CD4-positive, CD25-positive, alpha-beta regulatory T cell (primary cell): ENCODE measurements at regions not wholly inside any gene's neighbourhood (a gene's known extent, or its start where the extent isn't known, plus 50 kb on each side); places are given as distances from the start of the nearest gene placed in this dataset.

Source experiments
- ATAC-seq, 2 donors: fragments of 150-1000 bp; cut with Tn5 transposase; one replicate each; pipeline ENCODE4 v1.10.0; 2021; ENCODE audit warnings: low read depth in 2 of 2, moderate number of reproducible peaks in 2 of 2, moderate library complexity in 1 of 2
- DNase-seq, 3 donors: peaks; one replicate each; pipeline versions ENCODE4 v3.0.0 to v3.0.0-alpha.2; 2012 to 2022; ENCODE audit warnings: mixed read lengths in 1 of 3
- H3K27ac ChIP-seq: one replicate; pipeline ENCODE4 v1.7.0; 2013; ENCODE audit warnings: mild to moderate bottlenecking, low read length; ENCODE audit not compliant: insufficient read depth, poor library complexity, severe bottlenecking
- H3K27me3 ChIP-seq: one replicate; pipeline ENCODE4 v1.7.0; 2013; ENCODE audit warnings: low read length; ENCODE audit not compliant: control insufficient read depth, insufficient read depth
- H3K36me3 ChIP-seq: one replicate; pipeline ENCODE4 v1.7.0; 2013; ENCODE audit warnings: mild to moderate bottlenecking, low read length, moderate library complexity; ENCODE audit not compliant: control insufficient read depth, insufficient read depth
- H3K4me1 ChIP-seq: 2 replicates; pipeline ENCODE4 v1.7.0; 2013; ENCODE audit warnings: mild to moderate bottlenecking, low read length; ENCODE audit not compliant: insufficient read depth, control insufficient read depth, poor library complexity, severe bottlenecking
- H3K4me3 ChIP-seq: one replicate; pipeline ENCODE4 v1.7.0; 2013; ENCODE audit warnings: low read depth, mild to moderate bottlenecking, low read length, moderate library complexity
- H3K9me3 ChIP-seq, 2 experiments: 1 replicate in 1 of 2; 2 replicates in 1 of 2; pipeline ENCODE4 v1.7.0; 2013; ENCODE audit warnings: low read length in 2 of 2, mild to moderate bottlenecking in 1 of 2, moderate library complexity in 1 of 2; ENCODE audit not compliant: control insufficient read depth in 2 of 2
- H3K27ac Mint-ChIP-seq, 3 donors: one replicate each; pipeline ENCODE4 v1.8.0; 2020 to 2022; ENCODE audit warnings: mild to moderate bottlenecking in 3 of 3, mixed read lengths in 3 of 3, moderate library complexity in 2 of 3
- H3K27me3 Mint-ChIP-seq: one replicate; pipeline ENCODE4 v1.8.0; 2022; ENCODE audit warnings: mild to moderate bottlenecking, mixed read lengths
- H3K36me3 Mint-ChIP-seq: one replicate; pipeline ENCODE4 v1.8.0; 2020; ENCODE audit warnings: mixed read lengths
- H3K4me1 Mint-ChIP-seq, 4 donors: one replicate each; pipeline ENCODE4 v1.8.0; 2020 to 2022; ENCODE audit warnings: mixed read lengths in 4 of 4, mild to moderate bottlenecking in 1 of 4
- H3K4me3 Mint-ChIP-seq, 4 donors: one replicate each; pipeline ENCODE4 v1.8.0; 2020 to 2022; ENCODE audit warnings: mild to moderate bottlenecking in 4 of 4, mixed read lengths in 4 of 4, moderate library complexity in 3 of 4
- H3K9me3 Mint-ChIP-seq, 7 donors: one replicate each; pipeline ENCODE4 v1.8.0; 2020 to 2022; ENCODE audit warnings: mixed read lengths in 7 of 7, mild to moderate bottlenecking in 3 of 7, moderate library complexity in 2 of 7

DNA sequence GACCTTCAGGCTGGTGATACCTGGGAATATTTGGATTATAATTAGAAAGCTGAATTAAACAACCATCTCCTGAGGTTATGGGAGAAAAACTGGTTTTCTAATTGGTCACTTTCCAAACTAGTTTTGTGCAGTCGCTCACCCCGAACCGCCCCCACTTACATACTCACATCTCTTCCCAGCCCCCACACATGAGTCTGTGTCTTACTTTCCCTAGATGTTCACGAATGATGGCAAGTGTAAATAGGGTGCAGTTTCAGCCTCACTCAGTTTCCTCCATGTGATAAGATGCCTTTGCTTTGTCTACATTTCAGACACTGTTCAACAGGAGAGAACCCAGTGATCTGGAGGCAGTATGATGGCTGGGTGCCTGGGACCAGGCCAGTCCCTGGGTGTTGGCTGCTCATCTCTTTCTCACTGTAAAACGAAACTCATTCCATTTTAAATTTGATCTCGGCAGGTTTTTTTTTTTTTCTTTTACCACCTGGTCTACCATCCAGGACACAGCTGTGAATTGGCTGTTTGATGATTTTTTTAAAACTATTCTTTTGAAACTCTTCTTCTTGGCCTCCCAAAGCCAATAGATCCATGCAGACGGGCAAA, 164.3 kb upstream of the RAB4A start:
- no peak for ATAC-seq
- H3K27me3 Mint-ChIP-seq, result peaks cover 7% of the 10 kb centered on the region
- no peak overlapping the region for H3K4me3 Mint-ChIP-seq

DNA sequence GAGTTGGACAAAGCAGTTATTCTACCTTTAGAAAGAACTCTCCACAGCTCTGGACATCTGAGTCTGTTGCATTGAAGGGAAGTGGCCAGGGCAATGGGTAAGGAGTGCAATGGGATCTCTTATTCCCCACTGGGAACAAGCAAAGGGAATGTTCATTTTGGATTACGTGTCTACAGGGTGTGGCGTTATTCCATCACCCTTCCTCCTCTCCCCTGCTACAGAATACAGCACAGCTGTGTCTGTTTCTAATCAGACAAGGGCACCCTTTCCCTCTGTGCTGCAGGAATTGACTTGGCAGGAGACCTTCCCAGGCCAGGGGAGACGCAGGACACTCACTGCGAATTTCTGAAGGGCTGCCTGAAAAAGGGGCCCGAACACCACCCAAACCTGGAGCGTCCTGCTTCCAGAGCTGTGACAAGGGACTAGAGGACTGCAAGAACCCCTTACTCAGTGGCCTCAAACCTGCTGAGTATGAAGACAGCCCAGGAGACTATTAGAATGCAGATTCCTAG, 163.6 kb upstream of the RAB4A start:
- Histone ChIP-seq H3K36me3 (no peaks in the 10 kb centered on the region), H3K4me3 (no peak overlapping the region), H3K27ac (no peak overlapping the region), H3K27me3 (no peaks in the 10 kb centered on the region), H3K4me1 (no peaks in the 10 kb centered on the region), H3K9me3 (no peaks in the 10 kb centered on the region)
- ATAC-seq (no peak), DNase-seq (no peak)
- Mint-ChIP-seq H3K4me1 (peaks cover 0 to 2% (median under 1%) of the 10 kb centered on the region in 4 donors), H3K27me3 (peaks cover 7% of the 10 kb centered on the region), H3K9me3 (peaks cover 0 to under 1% (median 0%) of the 10 kb centered on the region in 7 donors), H3K36me3 (no peaks in the 10 kb centered on the region), H3K4me3 (no peak overlapping the region), H3K27ac (no peak overlapping the region)

More for the DNA sequence above, 164.3 kb upstream of the RAB4A start:
- no peak for DNase-seq
- peaks cover 0 to 2% (median 0%) of the 10 kb centered on the region in 7 donors for H3K9me3 Mint-ChIP-seq
- Histone ChIP-seq H3K4me3 (no peak overlapping the region), H3K9me3 (no peaks in the 10 kb centered on the region), H3K36me3 (no peaks in the 10 kb centered on the region), H3K27ac (no peak overlapping the region), H3K27me3 (no peaks in the 10 kb centered on the region), H3K4me1 (no peaks in the 10 kb centered on the region)
- H3K36me3 Mint-ChIP-seq, result no peaks in the 10 kb centered on the region
- H3K27ac Mint-ChIP-seq, result no peak overlapping the region
- peaks cover 0 to 2% (median under 1%) of the 10 kb centered on the region in 4 donors for H3K4me1 Mint-ChIP-seq

DNA sequence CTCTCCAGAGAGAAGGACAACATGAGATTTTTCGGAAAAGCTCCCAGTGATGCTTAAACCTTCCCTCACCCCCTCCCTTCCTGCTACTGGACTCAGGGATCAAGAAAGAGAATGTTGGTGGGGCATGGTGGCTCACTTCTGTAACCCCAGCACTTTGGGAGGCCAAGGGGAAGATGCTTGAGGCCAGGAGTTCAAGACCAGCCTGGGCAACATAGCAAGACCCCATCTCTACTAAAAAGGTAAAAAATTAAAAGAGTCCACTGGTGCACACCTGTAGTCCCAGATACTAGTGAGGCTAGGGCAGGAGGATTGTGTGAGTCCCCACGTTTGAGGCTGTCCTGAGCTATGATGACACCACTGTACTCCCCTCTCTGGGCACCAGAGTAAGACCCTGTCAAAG, 162.9 kb upstream of the RAB4A start:
- H3K27ac Mint-ChIP-seq, result no peak overlapping the region
- peaks cover 7% of the 10 kb centered on the region for H3K27me3 Mint-ChIP-seq
- no peaks in the 10 kb centered on the region for H3K27me3 ChIP-seq
- H3K4me3 ChIP-seq, result no peak overlapping the region
- ATAC-seq (no peak), DNase-seq (no peak)
- no peak overlapping the region for H3K4me3 Mint-ChIP-seq
- H3K9me3 ChIP-seq, result no peaks in the 10 kb centered on the region
- no peak overlapping the region for H3K27ac ChIP-seq
- H3K4me1 Mint-ChIP-seq, result peaks cover 0 to 2% (median under 1%) of the 10 kb centered on the region in 4 donors
- H3K4me1 ChIP-seq, result no peaks in the 10 kb centered on the region
- no peaks in the 10 kb centered on the region for H3K36me3 Mint-ChIP-seq
- peaks cover 0 to 3% (median 0%) of the 10 kb centered on the region in 7 donors for H3K9me3 Mint-ChIP-seq
- H3K36me3 ChIP-seq, result no peaks in the 10 kb centered on the region

DNA sequence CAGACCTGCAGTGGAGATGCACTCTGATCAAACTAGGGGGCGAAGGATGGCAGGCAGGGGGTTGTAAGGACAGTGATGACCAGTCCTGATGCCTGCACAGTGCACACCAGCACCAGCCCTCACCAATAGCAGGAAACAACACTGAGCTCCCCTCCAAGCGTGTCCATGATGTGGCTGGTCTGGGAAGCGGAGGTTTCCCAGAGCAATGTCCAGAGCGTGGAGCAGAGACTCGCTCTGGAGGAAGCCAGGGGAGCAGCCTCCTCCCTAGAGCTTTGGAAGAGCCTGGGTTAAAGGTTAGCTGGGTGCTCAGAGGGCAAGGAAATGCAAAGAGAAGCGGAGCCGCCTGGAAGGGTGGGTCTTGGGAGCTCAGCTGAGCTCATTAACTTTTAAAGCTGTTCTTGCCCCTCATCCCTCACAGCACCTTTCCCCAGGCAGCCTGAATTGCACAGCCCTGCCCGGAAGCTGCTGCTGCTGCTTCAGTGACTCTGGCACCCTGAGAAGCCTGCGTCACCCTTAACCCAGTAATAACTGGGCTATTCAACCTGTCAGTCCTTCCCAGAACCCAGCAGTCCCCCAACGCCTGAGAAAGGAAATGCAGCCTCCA, 162.2 kb upstream of the RAB4A start:
- Histone ChIP-seq H3K4me3 (no peak overlapping the region), H3K4me1 (no peaks in the 10 kb centered on the region), H3K27ac (no peak overlapping the region), H3K9me3 (no peaks in the 10 kb centered on the region), H3K27me3 (no peaks in the 10 kb centered on the region), H3K36me3 (no peaks in the 10 kb centered on the region)
- DNase-seq (no peak), ATAC-seq (no peak)
- H3K9me3 Mint-ChIP-seq, result peaks cover 0 to 3% (median 0%) of the 10 kb centered on the region in 7 donors
- H3K36me3 Mint-ChIP-seq, result no peaks in the 10 kb centered on the region
- H3K4me1 Mint-ChIP-seq, result peaks cover 0 to 2% (median under 1%) of the 10 kb centered on the region in 4 donors
- peaks cover 7% of the 10 kb centered on the region for H3K27me3 Mint-ChIP-seq
- H3K27ac Mint-ChIP-seq, result no peak overlapping the region
- H3K4me3 Mint-ChIP-seq, result no peak overlapping the region

DNA sequence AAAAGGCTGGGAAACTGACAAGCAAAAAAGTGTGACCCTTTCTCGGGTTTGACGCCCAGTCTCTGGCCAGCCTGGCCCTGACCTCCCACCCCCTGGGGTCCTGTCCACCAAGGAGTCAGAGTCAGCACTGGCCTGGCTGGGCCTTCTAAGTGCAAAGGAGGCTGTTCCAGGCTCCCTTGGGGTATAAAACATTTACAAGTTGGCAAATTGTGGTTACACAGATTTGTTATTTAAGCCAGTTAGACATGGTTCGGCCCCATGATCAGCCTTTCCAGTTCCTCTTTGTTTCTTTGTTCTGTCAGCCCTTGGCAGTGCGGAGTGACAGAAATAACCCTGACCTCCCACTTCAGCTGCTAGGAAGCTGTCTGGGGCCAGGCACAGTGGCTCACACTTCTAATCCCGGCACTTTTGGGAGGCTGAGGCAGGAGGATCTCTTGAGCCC, 161.6 kb upstream of the RAB4A start:
- H3K4me1 Mint-ChIP-seq, result peaks cover 0 to 6% (median 3%) of the 10 kb centered on the region in 4 donors
- no peaks in the 10 kb centered on the region for H3K4me1 ChIP-seq
- H3K27ac ChIP-seq, result no peak overlapping the region
- ATAC-seq, result no peak
- peaks cover 7% of the 10 kb centered on the region for H3K27me3 Mint-ChIP-seq
- no peaks in the 10 kb centered on the region for H3K9me3 ChIP-seq
- DNase-seq, result no peak
- H3K4me3 ChIP-seq, result no peak overlapping the region
- H3K36me3 ChIP-seq, result no peaks in the 10 kb centered on the region
- H3K9me3 Mint-ChIP-seq, result peaks cover 0 to 3% (median 0%) of the 10 kb centered on the region in 7 donors
- H3K36me3 Mint-ChIP-seq, result no peaks in the 10 kb centered on the region
- H3K27me3 ChIP-seq, result no peaks in the 10 kb centered on the region
- H3K4me3 Mint-ChIP-seq, result no peak overlapping the region
- no peak overlapping the region for H3K27ac Mint-ChIP-seq

DNA sequence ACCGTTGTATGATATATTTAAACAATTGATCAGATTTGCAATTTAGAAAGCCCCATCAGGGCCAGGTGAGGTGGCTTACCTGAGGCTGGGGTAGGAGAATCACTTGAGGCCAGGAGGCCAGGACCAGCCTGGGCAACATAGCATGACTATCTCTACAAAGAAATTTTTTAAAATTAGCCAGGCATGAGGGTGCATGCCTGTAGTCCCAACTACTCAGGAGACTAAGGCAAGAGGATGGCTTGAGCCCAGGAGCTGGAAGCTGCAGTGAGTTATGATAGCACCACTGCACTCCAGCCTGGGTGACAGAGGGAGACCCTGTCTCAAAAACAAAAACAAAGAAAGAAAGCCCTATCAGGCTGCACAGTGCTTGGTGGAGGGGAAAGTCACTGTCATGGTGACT, 159.9 kb upstream of the RAB4A start:
- no peaks in the 10 kb centered on the region for H3K27me3 ChIP-seq
- H3K36me3 ChIP-seq, result no peaks in the 10 kb centered on the region
- Mint-ChIP-seq H3K9me3 (peaks cover 0 to 3% (median 0%) of the 10 kb centered on the region in 7 donors), H3K36me3 (no peaks in the 10 kb centered on the region), H3K4me1 (peaks cover 0 to 8% (median 3%) of the 10 kb centered on the region in 4 donors), H3K27ac (no peak overlapping the region), H3K4me3 (no peak overlapping the region), H3K27me3 (peaks cover 7% of the 10 kb centered on the region)
- H3K4me3 ChIP-seq, result no peak overlapping the region
- H3K9me3 ChIP-seq, result no peaks in the 10 kb centered on the region
- DNase-seq (no peak), ATAC-seq (no peak)
- no peaks in the 10 kb centered on the region for H3K4me1 ChIP-seq
- no peak overlapping the region for H3K27ac ChIP-seq

DNA sequence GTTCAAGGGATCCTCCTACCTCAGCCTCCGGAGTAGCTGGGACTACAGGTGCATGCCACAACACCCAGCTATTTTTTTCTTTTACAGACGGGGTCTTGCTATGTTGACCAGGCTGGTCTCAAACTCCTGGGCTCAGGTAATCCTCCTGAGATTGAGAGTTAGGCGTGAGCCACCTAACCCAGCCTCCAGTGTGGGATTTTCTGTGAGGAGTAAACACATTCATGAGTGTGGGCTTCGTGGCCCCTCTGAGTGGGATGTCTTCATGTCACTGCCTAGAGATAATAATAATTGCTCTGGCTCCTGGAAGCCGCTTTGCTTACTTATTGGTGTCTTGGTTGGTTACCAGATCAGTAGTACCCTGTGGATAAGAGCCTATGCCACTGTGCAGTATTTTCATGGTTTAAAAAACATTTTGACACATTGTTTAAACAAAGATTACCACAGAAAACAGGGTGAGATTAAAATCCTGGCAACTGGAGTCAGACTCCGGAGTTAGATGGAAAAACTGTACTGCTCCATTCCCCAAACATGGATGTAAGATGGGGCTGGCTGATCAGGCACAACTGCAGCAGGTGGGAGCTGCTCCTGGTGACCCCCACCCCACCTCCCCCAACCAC, 159.1 kb upstream of the RAB4A start:
- Histone ChIP-seq H3K4me1 (no peaks in the 10 kb centered on the region), H3K27me3 (no peaks in the 10 kb centered on the region), H3K27ac (no peak overlapping the region), H3K4me3 (no peak overlapping the region), H3K9me3 (no peaks in the 10 kb centered on the region), H3K36me3 (no peaks in the 10 kb centered on the region)
- no peak overlapping the region for H3K27ac Mint-ChIP-seq
- H3K4me1 Mint-ChIP-seq, result peaks cover 0 to 6% (median 3%) of the 10 kb centered on the region in 4 donors
- H3K9me3 Mint-ChIP-seq, result peaks cover 0 to 3% (median 0%) of the 10 kb centered on the region in 7 donors
- peaks cover 7% of the 10 kb centered on the region for H3K27me3 Mint-ChIP-seq
- H3K36me3 Mint-ChIP-seq, result no peaks in the 10 kb centered on the region
- DNase-seq, result no peak
- no peak for ATAC-seq
- H3K4me3 Mint-ChIP-seq, result no peak overlapping the region
